C4-2B (cell line): ENCODE measurements at regions not wholly inside any gene's neighbourhood (a gene's known extent, or its start where the extent isn't known, plus 50 kb on each side); places are given as distances from the start of the nearest gene placed in this dataset.

Experiments used
- CTCF ChIP-seq: fragments of 450-650 bp; conservative IDR thresholded peaks from 2 replicates; pipeline ENCODE4 v1.5.1; 2017; ENCODE audit warnings: mild to moderate bottlenecking
- ZFX ChIP-seq: fragments of 450-650 bp; IDR thresholded peaks from 2 replicates; pipeline ENCODE4 v1.6.1; 2017

- TF ChIP-seq CTCF, result no peak
- no peak for TF ChIP-seq ZFX
These were observed 51.1 kb upstream of the COMTD1 start for GRCh38 chr10:75286901-75287300.
